Common myeloid progenitor, CD34-positive (primary cell): ENCODE measurements at regions not wholly inside any gene's neighbourhood (a gene's known extent, or its start where the extent isn't known, plus 50 kb on each side); places are given as distances from the start of the nearest gene placed in this dataset.

ENCODE experiments used
- CTCF ChIA-PET: fragments of 350-600 bp; sonication (Branson Sonifier 250); formaldehyde crosslinking; loops from one replicate; lab custom pipeline; 2021; ENCODE audit warnings: antibody characterized with exemption; lab: Charles Lee
- POLR2A ChIA-PET: fragments of 350-600 bp; sonication (Branson Sonifier 250); formaldehyde crosslinking; loops from one replicate; lab custom pipeline; 2021; ENCODE audit warnings: antibody characterized with exemption; lab: Charles Lee
- DNase-seq, 3 donors: peaks; one replicate each; pipeline versions ENCODE4 v3.0.0 to v3.0.0-alpha.2; 2013
- H3K27ac ChIP-seq, 2 experiments: 1 replicate in 1 of 2; 2 replicates in 1 of 2; pipeline ENCODE4 v1.7.0; 2013; ENCODE audit warnings: inconsistent platforms in 2 of 2, low read length in 2 of 2, mild to moderate bottlenecking in 2 of 2, low read depth in 1 of 2, moderate library complexity in 1 of 2; ENCODE audit not compliant: severe bottlenecking in 2 of 2, insufficient read depth in 1 of 2, poor library complexity in 1 of 2
- H3K27me3 ChIP-seq, 5 experiments: replicated peaks in 2 of 5; 1 replicate in 3 of 5; 2 replicates in 2 of 5; pipeline versions ENCODE4 v1.6.1 to v1.7.0; 2013; ENCODE audit warnings: low read length in 4 of 5, mild to moderate bottlenecking in 2 of 5, moderate library complexity in 2 of 5, inconsistent platforms in 1 of 5; ENCODE audit not compliant: insufficient read depth in 5 of 5, control insufficient read depth in 4 of 5
- H3K36me3 ChIP-seq, 4 experiments: 1 replicate in 2 of 4; 2 replicates in 2 of 4; pipeline versions ENCODE4 v1.6.1 to v1.7.0; 2013; ENCODE audit warnings: low read length in 3 of 4, control low read depth in 1 of 4, mild to moderate bottlenecking in 1 of 4; ENCODE audit not compliant: control insufficient read depth in 4 of 4, insufficient read depth in 4 of 4
- H3K4me1 ChIP-seq, 4 experiments: 1 replicate in 3 of 4; 2 replicates in 1 of 4; pipeline versions ENCODE4 v1.6.1 to v1.7.1; 2013; ENCODE audit warnings: low read length in 3 of 4, mild to moderate bottlenecking in 3 of 4, control low read depth in 1 of 4, inconsistent platforms in 1 of 4, moderate library complexity in 1 of 4; ENCODE audit not compliant: control insufficient read depth in 4 of 4, insufficient read depth in 4 of 4; ENCODE audit errors: control extremely low read depth in 1 of 4
- H3K4me3 ChIP-seq, 7 experiments: 1 replicate in 4 of 7; 2 replicates in 3 of 7; pipeline versions ENCODE4 v1.5.1 to v1.7.0; 2013; ENCODE audit warnings: mild to moderate bottlenecking in 7 of 7, low read length in 6 of 7, moderate library complexity in 6 of 7, inconsistent platforms in 2 of 7, low read depth in 2 of 7, control low read depth in 1 of 7; ENCODE audit not compliant: insufficient read depth in 4 of 7, control insufficient read depth in 1 of 7; ENCODE audit errors: extremely low read depth in 1 of 7
- H3K9me3 ChIP-seq, 5 experiments: 1 replicate in 4 of 5; 2 replicates in 1 of 5; pipeline versions ENCODE4 v1.6.1 to v1.7.1; 2013; ENCODE audit warnings: low read length in 4 of 5, mild to moderate bottlenecking in 2 of 5, inconsistent platforms in 1 of 5, low read depth in 1 of 5, moderate library complexity in 1 of 5; ENCODE audit not compliant: control insufficient read depth in 4 of 5, insufficient read depth in 2 of 5; ENCODE audit errors: control extremely low read depth in 1 of 5
- WGBS: methylation state at CpG from one replicate; pipeline ENCODE4 v1.1.5; 2013; ENCODE audit not compliant: insufficient coverage; 5-methylcytosine and 5-hydroxymethylcytosine counted together

GRCh38 chr20:6235510-6235909 lies 112.7 kb upstream of the FERMT1 start:
- Histone ChIP-seq H3K36me3 (no peaks in the 10 kb centered on the region), H3K4me3 (no peak overlapping the region), H3K27me3 (peaks cover 0 to 2% (median 0%) of the 10 kb centered on the region in 5 experiments), H3K9me3 (no peaks in the 10 kb centered on the region), H3K4me1 (no peaks in the 10 kb centered on the region), H3K27ac (no peak overlapping the region)
- ChIA-PET CTCF (no interaction called here), POLR2A (no interaction called here)
- WGBS, result no CpG with 5 or more reads among the region's 1 CpG
- no peak for DNase-seq

GRCh38 chr20:6232436-6232835 lies 109.6 kb upstream of the FERMT1 start:
- ChIA-PET CTCF (no interaction called here), POLR2A (no interaction called here)
- Histone ChIP-seq H3K27me3 (peaks cover 0 to 2% (median 0%) of the 10 kb centered on the region in 5 experiments), H3K36me3 (no peaks in the 10 kb centered on the region), H3K27ac (no peak overlapping the region), H3K4me3 (no peak overlapping the region), H3K9me3 (no peaks in the 10 kb centered on the region), H3K4me1 (no peaks in the 10 kb centered on the region)
- DNase-seq, result no peak
- 80% methylated on average over 1 of the region's 3 CpGs for WGBS

- Histone ChIP-seq H3K4me1 (no peaks in the 10 kb centered on the region), H3K27me3 (peaks cover 0 to 2% (median 0%) of the 10 kb centered on the region in 5 experiments), H3K4me3 (no peak overlapping the region), H3K36me3 (no peaks in the 10 kb centered on the region), H3K27ac (no peak overlapping the region), H3K9me3 (no peaks in the 10 kb centered on the region)
- WGBS, result 100% methylated on average over 1 of the region's 2 CpGs
- no peak for DNase-seq
- ChIA-PET CTCF (no interaction called here), POLR2A (no interaction called here)
Observed at GRCh38 chr20:6231556-6231955, 108.7 kb upstream of the FERMT1 start.

GRCh38 chr20:6228302-6228843 lies 105.5 kb upstream of the FERMT1 start:
- ChIA-PET CTCF (no interaction called here), POLR2A (no interaction called here)
- no peak for DNase-seq
- peaks cover 0 to under 1% (median 0%) of the 10 kb centered on the region in 5 experiments for H3K9me3 ChIP-seq
- no peaks in the 10 kb centered on the region for H3K36me3 ChIP-seq
- no peaks in the 10 kb centered on the region for H3K27me3 ChIP-seq
- no peaks in the 10 kb centered on the region for H3K4me1 ChIP-seq
- no peak overlapping the region for H3K27ac ChIP-seq
- WGBS, result no CpG with 5 or more reads among the region's 2 CpGs
- no peak overlapping the region for H3K4me3 ChIP-seq

- Histone ChIP-seq H3K9me3 (peaks cover 0 to 3% (median 0%) of the 10 kb centered on the region in 5 experiments), H3K27ac (no peak overlapping the region), H3K4me3 (no peak overlapping the region), H3K27me3 (no peaks in the 10 kb centered on the region), H3K36me3 (no peaks in the 10 kb centered on the region), H3K4me1 (no peaks in the 10 kb centered on the region)
- WGBS, result over 99% methylated on average over 19 of the region's 22 CpGs
- DNase-seq, result no peak
- CTCF ChIA-PET, result no interaction called here
- POLR2A ChIA-PET, result no interaction called here
Observed at GRCh38 chr20:6213311-6213710, 90.5 kb upstream of the FERMT1 start.

- ChIA-PET CTCF (no interaction called here), POLR2A (no interaction called here)
- H3K27ac ChIP-seq, result no peak overlapping the region
- H3K9me3 ChIP-seq, result peaks cover 0 to 4% (median 0%) of the 10 kb centered on the region in 5 experiments
- no peak for DNase-seq
- H3K4me3 ChIP-seq, result no peak overlapping the region
- WGBS, result 91% methylated on average over 16 of the region's 24 CpGs
- H3K27me3 ChIP-seq, result no peaks in the 10 kb centered on the region
- no peaks in the 10 kb centered on the region for H3K4me1 ChIP-seq
- H3K36me3 ChIP-seq, result no peaks in the 10 kb centered on the region
Observed at GRCh38 chr20:6212903-6213302, 90.1 kb upstream of the FERMT1 start.

GRCh38 chr20:6209093-6209492 lies 86.3 kb upstream of the FERMT1 start:
- H3K27me3 ChIP-seq, result no peaks in the 10 kb centered on the region
- H3K4me1 ChIP-seq, result no peaks in the 10 kb centered on the region
- H3K9me3 ChIP-seq, result peaks cover 0 to 6% (median 3%) of the 10 kb centered on the region in 5 experiments
- H3K4me3 ChIP-seq, result no peak overlapping the region
- POLR2A ChIA-PET, result no interaction called here
- no peak overlapping the region for H3K27ac ChIP-seq
- CTCF ChIA-PET, result no interaction called here
- DNase-seq, result no peak
- no peaks in the 10 kb centered on the region for H3K36me3 ChIP-seq
